HCT116 (cell line): ENCODE measurements at regions not wholly inside any gene's neighbourhood (a gene's known extent, or its start where the extent isn't known, plus 50 kb on each side); places are given as distances from the start of the nearest gene placed in this dataset.

ENCODE experiments used
- ATAC-seq: fragments of 200-7000 bp; cut with Tn5 transposase; 2 replicates; pipeline ENCODE4 v1.9.1; 2020; ENCODE audit warnings: mild to moderate bottlenecking, moderate library complexity
- BruUV-seq: library from RNA; stranded (reverse); fragments of 400-500 nt; replicated peaks from 2 replicates; lab custom pipeline; 2021; lab: Mats Ljungman, UMichigan
- CTCF ChIA-PET: fragments of 300-600 bp; sonication (Branson Sonifier 250); formaldehyde crosslinking; loops from one replicate; lab custom pipeline; 2021; ENCODE audit warnings: antibody characterized with exemption; lab: Charles Lee
- POLR2A ChIA-PET: fragments of 300-600, 350-600 bp; sonication (Branson Sonifier 250); formaldehyde crosslinking; loops from one replicate; lab custom pipeline; 2021; ENCODE audit warnings: antibody characterized with exemption; lab: Charles Lee
- RAD21 ChIA-PET, 2 experiments: fragments of 300-600 bp; sonication (Branson Sonifier 250); formaldehyde crosslinking; loops; one replicate each; lab custom pipeline; 2023; ENCODE audit warnings: low total read pairs in 2 of 2; ENCODE audit not compliant: uncharacterized antibody in 2 of 2, unreplicated experiment in 2 of 2, low non-redundant PET in 1 of 2; lab: Charles Lee
- DNase-seq: peaks from one replicate; pipeline ENCODE4 v3.0.0-alpha.2; 2010; ENCODE audit warnings: low read depth, low spot score
- H2AFZ ChIP-seq: fragments of 200-600 bp; shearing (Covaris generic), sonication (generic); 2 replicates; pipeline ENCODE4 v1.6.1; 2017; ENCODE audit warnings: low read depth, mixed run types, mixed read lengths, antibody characterized with exemption, low read length; ENCODE audit not compliant: poor library complexity, severe bottlenecking
- H3K27ac ChIP-seq: 2 replicates; pipeline ENCODE4 v1.5.1; 2012; ENCODE audit warnings: low read depth, low read length
- H3K27me3 ChIP-seq: fragments of 200-600 bp; sonication (generic); 2 replicates; pipeline ENCODE4 v1.6.1; 2016; ENCODE audit warnings: mixed run types, low read length, mixed read lengths; ENCODE audit not compliant: insufficient read depth
- H3K36me3 ChIP-seq, 2 experiments: fragments of 200-500 bp in 1 of 2; fragments of 200-600 bp in 1 of 2; sonication (Bioruptor generic) in 1 of 2; sonication (generic) in 1 of 2; 2 replicates each; pipeline versions ENCODE4 v1.5.1 to v1.6.1; 2014 to 2016; ENCODE audit warnings: low read length in 2 of 2, inconsistent platforms in 1 of 2, mixed read lengths in 1 of 2, mixed run types in 1 of 2; ENCODE audit not compliant: insufficient read depth in 2 of 2, control insufficient read depth in 1 of 2
- H3K4me1 ChIP-seq, 2 experiments: fragments of 200-600 bp in 1 of 2; sonication (generic) in 1 of 2; 2 replicates each; pipeline versions ENCODE4 v1.5.1 to v1.6.1; 2012 to 2017; ENCODE audit warnings: low read length in 2 of 2, inconsistent platforms in 1 of 2, mild to moderate bottlenecking in 1 of 2, mixed read lengths in 1 of 2, mixed run types in 1 of 2, moderate library complexity in 1 of 2; ENCODE audit not compliant: insufficient read depth in 2 of 2, control insufficient read depth in 1 of 2
- H3K4me2 ChIP-seq: fragments of 200-600 bp; sonication (generic); 2 replicates; pipeline ENCODE4 v1.6.1; 2017; ENCODE audit warnings: mixed run types, low read length, mixed read lengths
- H3K4me3 ChIP-seq, 2 experiments: fragments of 200-600 bp in 1 of 2; sonication (generic) in 1 of 2; replicated peaks in 1 of 2; 2 replicates each; pipeline ENCODE4 v1.5.1; 2011 to 2016; ENCODE audit warnings: low read length in 2 of 2, control low read depth in 1 of 2, low read depth in 1 of 2, mild to moderate bottlenecking in 1 of 2, mixed read lengths in 1 of 2, mixed run types in 1 of 2
- H3K79me2 ChIP-seq: fragments of 200-600 bp; sonication (generic); 2 replicates; pipeline ENCODE4 v1.6.1; 2017; ENCODE audit warnings: mild to moderate bottlenecking, mixed run types, low read length, moderate library complexity, mixed read lengths; ENCODE audit not compliant: insufficient read depth
- H3K9ac ChIP-seq: fragments of 200-600 bp; sonication (generic); 2 replicates; pipeline ENCODE4 v1.6.1; 2016; ENCODE audit warnings: low read length, mixed read lengths
- H3K9me2 ChIP-seq: fragments of 200-600 bp; sonication (generic), shearing (Covaris generic); 2 replicates; pipeline ENCODE4 v1.6.1; 2017; ENCODE audit warnings: mixed run types, mild to moderate bottlenecking, moderate library complexity; ENCODE audit not compliant: insufficient read depth
- H3K9me3 ChIP-seq, 2 experiments: fragments of 200-500 bp in 1 of 2; fragments of 200-600 bp in 1 of 2; sonication (Bioruptor generic) in 1 of 2; sonication (generic) in 1 of 2; 2 replicates each; pipeline ENCODE4 v1.6.1; 2014 to 2017; ENCODE audit warnings: low read length in 2 of 2, mixed read lengths in 2 of 2, inconsistent platforms in 1 of 2, low read depth in 1 of 2, mild to moderate bottlenecking in 1 of 2, mixed run types in 1 of 2, moderate library complexity in 1 of 2; ENCODE audit not compliant: control insufficient read depth in 1 of 2, insufficient read depth in 1 of 2
- H4K20me1 ChIP-seq: fragments of 200-600 bp; sonication (generic), shearing (Covaris generic); 2 replicates; pipeline ENCODE4 v1.6.1; 2017; ENCODE audit warnings: mixed run types, mild to moderate bottlenecking, moderate library complexity; ENCODE audit not compliant: insufficient read depth
- ELF1 ChIP-seq: IDR thresholded peaks from 2 replicates; pipeline ENCODE4 v1.6.1; 2012; ENCODE audit warnings: low read depth, borderline replicate concordance
- EZH2phosphoT487 ChIP-seq: fragments of 200-600 bp; IDR thresholded peaks from 2 replicates; pipeline ENCODE4 v1.6.1; 2018; ENCODE audit warnings: antibody characterized with exemption, borderline replicate concordance
- FOSL1 ChIP-seq: IDR thresholded peaks from 2 replicates; pipeline ENCODE4 v1.6.1; 2012; ENCODE audit warnings: low read depth
- RAD21 ChIP-seq: IDR thresholded peaks from 2 replicates; pipeline ENCODE4 v1.6.1; 2012; ENCODE audit warnings: low read depth, mild to moderate bottlenecking
- SRF ChIP-seq: IDR thresholded peaks from 2 replicates; pipeline ENCODE4 v1.6.1; 2012; ENCODE audit warnings: low read depth
- ZBTB33 ChIP-seq: IDR thresholded peaks from 2 replicates; pipeline ENCODE4 v1.6.1; 2011; ENCODE audit warnings: mild to moderate bottlenecking, low read length, moderate library complexity; ENCODE audit not compliant: insufficient replicate concordance; ENCODE audit errors: extremely low read depth
- ZFX ChIP-seq: fragments of 450-650 bp; IDR thresholded peaks from 2 replicates; pipeline ENCODE4 v1.6.1; 2017
- intact Hi-C: fragments of 100-400 bp; cut with micrococcal nuclease; formaldehyde crosslinking; loops from 2 replicates; pipeline ENCODE4 v1.10.0; 2022
- TF ChIP-seq, protein P1 (sequence below): IDR thresholded peaks from 2 replicates; pipeline ENCODE4 v1.6.1; 2012
- TF ChIP-seq, protein P2 (sequence below): IDR thresholded peaks from 2 replicates; pipeline ENCODE4 v1.6.1; 2012; ENCODE audit warnings: low read depth

DNA sequence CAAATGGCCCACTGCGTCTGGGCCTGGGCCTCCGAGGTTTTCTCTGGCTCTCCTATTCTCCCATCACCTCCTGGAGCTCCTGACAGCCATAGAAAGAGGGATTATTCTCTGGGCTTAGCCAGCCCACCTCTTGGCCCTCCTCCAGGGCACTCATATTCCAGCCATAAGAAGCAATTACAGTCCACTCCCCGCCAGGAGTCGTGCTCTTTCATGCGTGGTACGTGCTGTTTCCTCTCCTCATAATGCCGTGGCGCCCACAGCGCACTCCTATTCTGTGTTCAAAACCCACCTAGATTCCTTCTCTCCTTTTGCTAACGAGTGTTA is 240.8 kb upstream of the ZNF462 start:
- H2AFZ ChIP-seq, result no peak overlapping the region
- no peaks in the 10 kb centered on the region for H3K79me2 ChIP-seq
- RAD21 ChIA-PET, result no interaction called here
- intact Hi-C loops, result no loop called here
- no peak for ATAC-seq
- POLR2A ChIA-PET, result no interaction called here
- no TSS peak for BruUV-seq
- H3K27ac ChIP-seq, result no peak overlapping the region
- no peak for TF ChIP-seq ZFX
- no peak for TF ChIP-seq RAD21
- no peak for TF ChIP-seq SRF
- TF ChIP-seq ELF1, result no peak
- TF ChIP-seq, protein P1, sequence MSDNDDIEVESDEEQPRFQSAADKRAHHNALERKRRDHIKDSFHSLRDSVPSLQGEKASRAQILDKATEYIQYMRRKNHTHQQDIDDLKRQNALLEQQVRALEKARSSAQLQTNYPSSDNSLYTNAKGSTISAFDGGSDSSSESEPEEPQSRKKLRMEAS, result no peak
- TF ChIP-seq, protein P2, sequence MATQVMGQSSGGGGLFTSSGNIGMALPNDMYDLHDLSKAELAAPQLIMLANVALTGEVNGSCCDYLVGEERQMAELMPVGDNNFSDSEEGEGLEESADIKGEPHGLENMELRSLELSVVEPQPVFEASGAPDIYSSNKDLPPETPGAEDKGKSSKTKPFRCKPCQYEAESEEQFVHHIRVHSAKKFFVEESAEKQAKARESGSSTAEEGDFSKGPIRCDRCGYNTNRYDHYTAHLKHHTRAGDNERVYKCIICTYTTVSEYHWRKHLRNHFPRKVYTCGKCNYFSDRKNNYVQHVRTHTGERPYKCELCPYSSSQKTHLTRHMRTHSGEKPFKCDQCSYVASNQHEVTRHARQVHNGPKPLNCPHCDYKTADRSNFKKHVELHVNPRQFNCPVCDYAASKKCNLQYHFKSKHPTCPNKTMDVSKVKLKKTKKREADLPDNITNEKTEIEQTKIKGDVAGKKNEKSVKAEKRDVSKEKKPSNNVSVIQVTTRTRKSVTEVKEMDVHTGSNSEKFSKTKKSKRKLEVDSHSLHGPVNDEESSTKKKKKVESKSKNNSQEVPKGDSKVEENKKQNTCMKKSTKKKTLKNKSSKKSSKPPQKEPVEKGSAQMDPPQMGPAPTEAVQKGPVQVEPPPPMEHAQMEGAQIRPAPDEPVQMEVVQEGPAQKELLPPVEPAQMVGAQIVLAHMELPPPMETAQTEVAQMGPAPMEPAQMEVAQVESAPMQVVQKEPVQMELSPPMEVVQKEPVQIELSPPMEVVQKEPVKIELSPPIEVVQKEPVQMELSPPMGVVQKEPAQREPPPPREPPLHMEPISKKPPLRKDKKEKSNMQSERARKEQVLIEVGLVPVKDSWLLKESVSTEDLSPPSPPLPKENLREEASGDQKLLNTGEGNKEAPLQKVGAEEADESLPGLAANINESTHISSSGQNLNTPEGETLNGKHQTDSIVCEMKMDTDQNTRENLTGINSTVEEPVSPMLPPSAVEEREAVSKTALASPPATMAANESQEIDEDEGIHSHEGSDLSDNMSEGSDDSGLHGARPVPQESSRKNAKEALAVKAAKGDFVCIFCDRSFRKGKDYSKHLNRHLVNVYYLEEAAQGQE, result no peak
- no peak for TF ChIP-seq ZBTB33
- no peak for TF ChIP-seq FOSL1
- TF ChIP-seq EZH2phosphoT487, result no peak
- H3K4me3 ChIP-seq, result no peak overlapping the region
- no peaks in the 10 kb centered on the region for H3K9me2 ChIP-seq
- no peak for DNase-seq
- H3K4me1 ChIP-seq, result no peaks in the 10 kb centered on the region
- H3K36me3 ChIP-seq, result no peaks in the 10 kb centered on the region
- H3K4me2 ChIP-seq, result no peak overlapping the region
- CTCF ChIA-PET, result no interaction called here
- no peaks in the 10 kb centered on the region for H3K9me3 ChIP-seq
- H3K9ac ChIP-seq, result no peak overlapping the region
- no peaks in the 10 kb centered on the region for H4K20me1 ChIP-seq
- no peaks in the 10 kb centered on the region for H3K27me3 ChIP-seq
